Gastrocnemius medialis (tissue), 4 donors: ENCODE measurements at regions not wholly inside any gene's neighbourhood (a gene's known extent, or its start where the extent isn't known, plus 50 kb on each side); places are given as distances from the start of the nearest gene placed in this dataset.

ENCODE experiments used
- CTCF ChIP-seq, 5 experiments: fragments of 450-650 bp in 3 of 5; fragments of 200-600 bp in 2 of 5; sonication (generic) in 2 of 5; IDR thresholded peaks in 4 of 5; conservative IDR thresholded peaks in 1 of 5; 1 replicate in 4 of 5; 2 replicates in 1 of 5; pipeline ENCODE4 v1.5.1; 2016 to 2019; ENCODE audit warnings: antibody characterized with exemption in 5 of 5, mild to moderate bottlenecking in 3 of 5, moderate library complexity in 3 of 5
- POLR2A ChIP-seq, 2 donors: fragments of 450-650 bp; IDR thresholded peaks; one replicate each; pipeline ENCODE4 v1.6.1; 2017; ENCODE audit warnings: antibody characterized with exemption in 2 of 2, mild to moderate bottlenecking in 2 of 2, moderate library complexity in 2 of 2

GRCh38 chr13:42401376-42401775 lies 129.4 kb downstream of the AKAP11 start:
- no peak for TF ChIP-seq CTCF (IDR thresholded peaks at IDR 0.05 in 4 of 5, conservative IDR thresholded peaks at IDR 0.05 in 1 of 5)
- TF ChIP-seq POLR2A (IDR thresholded peaks at IDR 0.05), result no peak
